WTC11 (cell line): ENCODE measurements at regions not wholly inside any gene's neighbourhood (a gene's known extent, or its start where the extent isn't known, plus 50 kb on each side); places are given as distances from the start of the nearest gene placed in this dataset.

ENCODE experiments used
- ATAC-seq: fragments of 200-7000 bp; cut with Tn5 transposase; 2 replicates; pipeline ENCODE4 v1.10.0; 2021; ENCODE audit warnings: mild to moderate bottlenecking, moderate library complexity
- CTCF ChIA-PET: fragments of 300-600 bp; sonication (Branson Sonifier 250); formaldehyde crosslinking; loops from one replicate; lab custom pipeline; 2021; ENCODE audit warnings: antibody characterized with exemption; lab: Charles Lee
- POLR2A ChIA-PET: fragments of 350-600 bp; sonication (Branson Sonifier 250); formaldehyde crosslinking; loops from one replicate; lab custom pipeline; 2021; ENCODE audit warnings: antibody characterized with exemption; lab: Charles Lee
- DNase-seq: peaks from one replicate; pipeline ENCODE4 v3.0.0; 2021; ENCODE audit warnings: low spot score
- H3K27ac Mint-ChIP-seq: 2 replicates; pipeline ENCODE4 v1.8.0; 2021; ENCODE audit warnings: mixed read lengths
- H3K27me3 Mint-ChIP-seq: 2 replicates; pipeline ENCODE4 v1.8.0; 2021; ENCODE audit warnings: low read depth, mild to moderate bottlenecking, moderate library complexity, mixed read lengths
- H3K36me3 Mint-ChIP-seq: 2 replicates; pipeline ENCODE4 v1.8.0; 2021; ENCODE audit warnings: mixed read lengths
- H3K4me1 Mint-ChIP-seq: 2 replicates; pipeline ENCODE4 v1.8.0; 2022; ENCODE audit warnings: mixed read lengths
- H3K4me3 Mint-ChIP-seq: 2 replicates; pipeline ENCODE4 v1.8.0; 2021; ENCODE audit warnings: mild to moderate bottlenecking, moderate library complexity, mixed read lengths
- H3K9me3 Mint-ChIP-seq: 2 replicates; pipeline ENCODE4 v1.8.0; 2021; ENCODE audit warnings: mixed read lengths
- AR ChIP-seq: fragments of 250-450 bp; sonication (Bioruptor Pico); IDR thresholded peaks from 2 replicates; pipeline ENCODE4 v1.9.0; 2021; ENCODE audit warnings: mild to moderate bottlenecking
- CREB1 ChIP-seq: sonication (generic); formaldehyde crosslinking; IDR thresholded peaks from 2 replicates; pipeline ENCODE4 v1.8.0; 2023; ENCODE audit warnings: mild to moderate bottlenecking, missing genetic modification reagents
- CREM ChIP-seq: sonication (generic); formaldehyde crosslinking; IDR thresholded peaks from 2 replicates; pipeline ENCODE4 v1.8.1; 2022; ENCODE audit warnings: mild to moderate bottlenecking, missing genetic modification reagents, moderate library complexity
- E2F1 ChIP-seq: sonication (generic); formaldehyde crosslinking; IDR thresholded peaks from 2 replicates; pipeline ENCODE4 v1.8.0; 2022; ENCODE audit warnings: mild to moderate bottlenecking, missing genetic modification reagents
- ELF4 ChIP-seq: sonication (generic); formaldehyde crosslinking; IDR thresholded peaks from 2 replicates; pipeline ENCODE4 v1.8.1; 2022; ENCODE audit warnings: low read depth, mild to moderate bottlenecking, moderate library complexity, missing genetic modification reagents
- ESRRA ChIP-seq: sonication (generic); formaldehyde crosslinking; IDR thresholded peaks from 2 replicates; pipeline ENCODE4 v1.8.1; 2022; ENCODE audit warnings: mild to moderate bottlenecking, missing genetic modification reagents, borderline replicate concordance
- ETV6 ChIP-seq: sonication (generic); formaldehyde crosslinking; IDR thresholded peaks from 2 replicates; pipeline ENCODE4 v1.8.1; 2022; ENCODE audit warnings: mild to moderate bottlenecking, missing genetic modification reagents
- FOXK1 ChIP-seq: sonication (generic); formaldehyde crosslinking; IDR thresholded peaks from 2 replicates; pipeline ENCODE4 v1.8.0; 2022; ENCODE audit warnings: mild to moderate bottlenecking, moderate library complexity, missing genetic modification reagents
- FOXP4 ChIP-seq: sonication (generic); formaldehyde crosslinking; IDR thresholded peaks from 2 replicates; pipeline ENCODE4 v1.8.0; 2022; ENCODE audit warnings: mild to moderate bottlenecking, missing genetic modification reagents
- GABPB1 ChIP-seq: sonication (generic); formaldehyde crosslinking; IDR thresholded peaks from 2 replicates; pipeline ENCODE4 v1.8.1; 2023; ENCODE audit warnings: mild to moderate bottlenecking, missing genetic modification reagents
- GRHL2 ChIP-seq: fragments of 250-450 bp; sonication (Bioruptor Pico); IDR thresholded peaks from 2 replicates; pipeline ENCODE4 v1.8.0; 2022; ENCODE audit warnings: mild to moderate bottlenecking, moderate library complexity; ENCODE audit not compliant: insufficient replicate concordance, severe bottlenecking
- GTF2I ChIP-seq: fragments of 250-450 bp; sonication (Bioruptor Pico); conservative IDR thresholded peaks from 2 replicates; pipeline ENCODE4 v1.4.0; 2021; ENCODE audit warnings: mild to moderate bottlenecking
- HMGA2 ChIP-seq: fragments of 250-450 bp; sonication (Bioruptor Pico); IDR thresholded peaks from 2 replicates; pipeline ENCODE4 v1.4.0; 2021; ENCODE audit warnings: mild to moderate bottlenecking, moderate library complexity
- HMGXB4 ChIP-seq: sonication (generic); formaldehyde crosslinking; IDR thresholded peaks from 2 replicates; pipeline ENCODE4 v1.8.1; 2023; ENCODE audit warnings: mild to moderate bottlenecking, moderate library complexity, missing genetic modification reagents
- MYBL2 ChIP-seq: sonication (generic); formaldehyde crosslinking; IDR thresholded peaks from 2 replicates; pipeline ENCODE4 v1.8.1; 2023; ENCODE audit warnings: mild to moderate bottlenecking, moderate library complexity, missing genetic modification reagents
- NFATC4 ChIP-seq: fragments of 250-450 bp; sonication (Bioruptor Pico); IDR thresholded peaks from 2 replicates; pipeline ENCODE4 v1.9.0; 2021; ENCODE audit warnings: mild to moderate bottlenecking
- NR3C1 ChIP-seq: sonication (generic); formaldehyde crosslinking; conservative IDR thresholded peaks from 2 replicates; pipeline ENCODE4 v1.8.1; 2023; ENCODE audit warnings: low read depth, mild to moderate bottlenecking, missing genetic modification reagents
- PREB ChIP-seq: sonication (generic); formaldehyde crosslinking; IDR thresholded peaks from 2 replicates; pipeline ENCODE4 v1.8.1; 2022; ENCODE audit warnings: mild to moderate bottlenecking, missing genetic modification reagents, moderate library complexity, borderline replicate concordance
- STAT6 ChIP-seq: sonication (generic); formaldehyde crosslinking; conservative IDR thresholded peaks from 2 replicates; pipeline ENCODE4 v1.8.1; 2023; ENCODE audit warnings: mild to moderate bottlenecking, low read depth, missing genetic modification reagents, moderate library complexity
- TEAD4 ChIP-seq: sonication (generic); formaldehyde crosslinking; IDR thresholded peaks from 2 replicates; pipeline ENCODE4 v1.8.0; 2022; ENCODE audit warnings: mild to moderate bottlenecking, missing genetic modification reagents
- TP53 ChIP-seq: sonication (generic); formaldehyde crosslinking; IDR thresholded peaks from 2 replicates; pipeline ENCODE4 v1.8.1; 2023; ENCODE audit warnings: mild to moderate bottlenecking, missing genetic modification reagents
- ZNF232 ChIP-seq: sonication (generic); formaldehyde crosslinking; IDR thresholded peaks from 2 replicates; pipeline ENCODE4 v1.8.0; 2022; ENCODE audit warnings: mild to moderate bottlenecking, missing genetic modification reagents

- DNase-seq (no peak), ATAC-seq (no peak)
- no peaks in the 10 kb centered on the region for H3K9me3 Mint-ChIP-seq
- ChIA-PET POLR2A (no interaction called here), CTCF (interaction anchor here (2.7 kb wide), 1 partner anchor 38 kb away, joined by 11 read pairs; no protein-coding TSS in a partner anchor)
- H3K4me3 Mint-ChIP-seq, result no peak overlapping the region
- peaks cover 65% of the 10 kb centered on the region for H3K27me3 Mint-ChIP-seq
- H3K4me1 Mint-ChIP-seq, result peaks cover 50% of the 10 kb centered on the region
- H3K27ac Mint-ChIP-seq, result no peak overlapping the region
- no peaks in the 10 kb centered on the region for H3K36me3 Mint-ChIP-seq
- TF ChIP-seq ZNF232 (CRISPR knock-in tag) (no peak), HMGA2 (CRISPR knock-in tag) (no peak), NR3C1 (CRISPR knock-in tag) (no peak), STAT6 (CRISPR knock-in tag) (no peak), MYBL2 (CRISPR knock-in tag) (no peak), GRHL2 (no peak), GTF2I (CRISPR knock-in tag) (no peak), FOXK1 (CRISPR knock-in tag) (no peak), TP53 (no peak), E2F1 (CRISPR knock-in tag) (no peak), GABPB1 (CRISPR knock-in tag) (no peak), ESRRA (CRISPR knock-in tag) (no peak), HMGXB4 (no peak), ETV6 (no peak)
Observed at GRCh38 chr2:120590841-120591240, 144.8 kb upstream of the GLI2 start.

GRCh38 chr2:120591572-120591971, 144.1 kb upstream of the GLI2 start:
- ATAC-seq, result no peak
- H3K27ac Mint-ChIP-seq, result no peak overlapping the region
- H3K4me3 Mint-ChIP-seq, result no peak overlapping the region
- peaks cover 46% of the 10 kb centered on the region for H3K4me1 Mint-ChIP-seq
- CTCF ChIA-PET, result interaction anchor here (0.7 to 2.7 kb wide), 3 partner anchors 21 to 84 kb away, joined by 3 to 11 read pairs (median 4); no protein-coding TSS in a partner anchor
- H3K9me3 Mint-ChIP-seq, result no peaks in the 10 kb centered on the region
- H3K27me3 Mint-ChIP-seq, result peaks cover 60% of the 10 kb centered on the region
- DNase-seq, result no peak
- no peak for TF ChIP-seq FOXP4 (CRISPR knock-in tag)
- no peak for TF ChIP-seq ELF4 (CRISPR knock-in tag)
- no peak for TF ChIP-seq TEAD4 (CRISPR knock-in tag)
- no peak for TF ChIP-seq AR (CRISPR knock-in tag)
- TF ChIP-seq CREB1, result no peak
- TF ChIP-seq GABPB1 (CRISPR knock-in tag), result no peak
- TF ChIP-seq CREM, result no peak
- no peak for TF ChIP-seq NFATC4 (CRISPR knock-in tag)
- no peak for TF ChIP-seq PREB (CRISPR knock-in tag)
- H3K36me3 Mint-ChIP-seq, result no peaks in the 10 kb centered on the region
- POLR2A ChIA-PET, result no interaction called here
